ENCODE measurements at regions not wholly inside any gene's neighbourhood (a gene's known extent, or its start where the extent isn't known, plus 50 kb on each side); places are given as distances from the start of the nearest gene placed in this dataset.

DNA sequence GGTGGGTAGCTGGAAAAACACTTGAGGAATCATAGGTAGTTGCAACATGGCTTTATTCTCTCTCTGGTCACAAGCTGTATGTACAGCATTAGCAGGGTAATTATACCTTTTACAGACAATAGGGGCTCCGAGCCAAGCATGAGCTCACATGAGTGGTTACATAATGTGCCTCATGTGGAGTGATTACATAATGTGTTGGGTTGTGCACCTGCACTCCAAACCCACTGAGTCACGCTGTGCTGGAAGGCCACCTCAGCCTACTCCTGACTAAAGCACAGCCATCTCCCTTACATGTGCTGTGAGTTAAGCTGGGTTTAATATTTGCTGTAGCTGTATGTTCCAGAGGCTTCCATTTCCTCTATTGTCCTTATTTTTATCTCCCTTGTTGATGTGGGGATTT lies 348.7 kb upstream of the SEMA3C start:
- no peak for TF ChIP-seq FOXP2 (optimal IDR thresholded peaks at IDR 0.05; ENCODE audit: borderline replicate concordance, extremely low read depth, extremely low read length, insufficient read depth)
- TF ChIP-seq SIN3A (IDR thresholded peaks at IDR 0.05; ENCODE audit: borderline replicate concordance, insufficient read depth, low read length) = no peak
- TF ChIP-seq, protein P1, sequence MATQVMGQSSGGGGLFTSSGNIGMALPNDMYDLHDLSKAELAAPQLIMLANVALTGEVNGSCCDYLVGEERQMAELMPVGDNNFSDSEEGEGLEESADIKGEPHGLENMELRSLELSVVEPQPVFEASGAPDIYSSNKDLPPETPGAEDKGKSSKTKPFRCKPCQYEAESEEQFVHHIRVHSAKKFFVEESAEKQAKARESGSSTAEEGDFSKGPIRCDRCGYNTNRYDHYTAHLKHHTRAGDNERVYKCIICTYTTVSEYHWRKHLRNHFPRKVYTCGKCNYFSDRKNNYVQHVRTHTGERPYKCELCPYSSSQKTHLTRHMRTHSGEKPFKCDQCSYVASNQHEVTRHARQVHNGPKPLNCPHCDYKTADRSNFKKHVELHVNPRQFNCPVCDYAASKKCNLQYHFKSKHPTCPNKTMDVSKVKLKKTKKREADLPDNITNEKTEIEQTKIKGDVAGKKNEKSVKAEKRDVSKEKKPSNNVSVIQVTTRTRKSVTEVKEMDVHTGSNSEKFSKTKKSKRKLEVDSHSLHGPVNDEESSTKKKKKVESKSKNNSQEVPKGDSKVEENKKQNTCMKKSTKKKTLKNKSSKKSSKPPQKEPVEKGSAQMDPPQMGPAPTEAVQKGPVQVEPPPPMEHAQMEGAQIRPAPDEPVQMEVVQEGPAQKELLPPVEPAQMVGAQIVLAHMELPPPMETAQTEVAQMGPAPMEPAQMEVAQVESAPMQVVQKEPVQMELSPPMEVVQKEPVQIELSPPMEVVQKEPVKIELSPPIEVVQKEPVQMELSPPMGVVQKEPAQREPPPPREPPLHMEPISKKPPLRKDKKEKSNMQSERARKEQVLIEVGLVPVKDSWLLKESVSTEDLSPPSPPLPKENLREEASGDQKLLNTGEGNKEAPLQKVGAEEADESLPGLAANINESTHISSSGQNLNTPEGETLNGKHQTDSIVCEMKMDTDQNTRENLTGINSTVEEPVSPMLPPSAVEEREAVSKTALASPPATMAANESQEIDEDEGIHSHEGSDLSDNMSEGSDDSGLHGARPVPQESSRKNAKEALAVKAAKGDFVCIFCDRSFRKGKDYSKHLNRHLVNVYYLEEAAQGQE (IDR thresholded peaks at IDR 0.05; ENCODE audit: insufficient read depth in 1 of 2, low read depth in 2 of 2, low read length in 2 of 2) = no peak
- no peak for TF ChIP-seq POLR2AphosphoS5 (IDR thresholded peaks at IDR 0.05; ENCODE audit: low read depth, low read length)
- TF ChIP-seq TAF1 (IDR thresholded peaks at IDR 0.05; ENCODE audit: borderline replicate concordance, insufficient read depth, low read length) = no peak

DNA sequence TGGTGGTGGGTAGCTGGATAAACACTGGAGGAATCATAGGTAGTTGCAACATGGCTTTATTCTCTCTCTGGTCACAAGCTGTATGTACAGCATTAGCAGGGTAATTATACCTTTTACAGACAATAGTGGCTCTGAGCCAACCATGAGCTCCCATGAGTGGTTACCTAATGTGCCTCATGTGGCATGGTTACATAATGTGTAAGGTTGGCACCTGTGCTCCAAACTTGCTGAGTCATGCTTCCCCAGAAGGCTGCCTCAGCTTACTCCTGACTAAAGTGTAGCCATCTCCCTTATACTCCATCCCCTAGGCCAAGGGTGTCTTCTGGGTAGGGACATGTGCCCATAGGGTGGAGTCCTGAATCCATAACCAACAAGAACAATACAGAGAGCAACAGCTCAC lies 345.3 kb upstream of the SEMA3C start:
- no peak for TF ChIP-seq POLR2AphosphoS5 (IDR thresholded peaks at IDR 0.05; ENCODE audit: low read depth, low read length)
- TF ChIP-seq TAF1 (IDR thresholded peaks at IDR 0.05; ENCODE audit: borderline replicate concordance, insufficient read depth, low read length) = no peak
- TF ChIP-seq, protein P1 (IDR thresholded peaks at IDR 0.05; ENCODE audit: insufficient read depth in 1 of 2, low read depth in 2 of 2, low read length in 2 of 2) = no peak
- TF ChIP-seq FOXP2 (optimal IDR thresholded peaks at IDR 0.05; ENCODE audit: borderline replicate concordance, extremely low read depth, extremely low read length, insufficient read depth) = no peak
- no peak for TF ChIP-seq SIN3A (IDR thresholded peaks at IDR 0.05; ENCODE audit: borderline replicate concordance, insufficient read depth, low read length)

DNA sequence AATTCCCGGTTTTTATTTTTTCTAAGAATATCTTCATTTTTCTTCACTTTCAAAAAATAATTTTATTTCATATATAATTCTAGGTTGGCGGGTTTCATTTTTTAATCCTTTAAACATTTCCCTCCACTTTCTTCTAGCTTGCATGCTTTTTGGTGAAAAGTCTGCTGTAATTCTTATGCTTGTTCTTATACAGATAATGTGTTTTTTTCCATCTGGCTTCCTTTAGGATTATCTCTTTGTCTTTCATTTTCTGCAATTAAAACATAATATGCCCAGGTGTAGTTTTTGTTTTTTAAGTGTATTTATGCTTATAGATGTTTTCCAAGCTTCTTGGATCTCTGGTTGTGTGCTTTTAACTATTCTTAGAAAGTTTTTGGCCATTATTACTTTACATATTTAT lies 341.3 kb upstream of the SEMA3C start:
- no peak for TF ChIP-seq POLR2AphosphoS5 (IDR thresholded peaks at IDR 0.05; ENCODE audit: low read depth, low read length)
- TF ChIP-seq FOXP2 (optimal IDR thresholded peaks at IDR 0.05; ENCODE audit: borderline replicate concordance, extremely low read depth, extremely low read length, insufficient read depth) = no peak
- TF ChIP-seq, protein P1 (IDR thresholded peaks at IDR 0.05; ENCODE audit: insufficient read depth in 1 of 2, low read depth in 2 of 2, low read length in 2 of 2) = no peak
- TF ChIP-seq TAF1 (IDR thresholded peaks at IDR 0.05; ENCODE audit: borderline replicate concordance, insufficient read depth, low read length) = no peak
- no peak for TF ChIP-seq SIN3A (IDR thresholded peaks at IDR 0.05; ENCODE audit: borderline replicate concordance, insufficient read depth, low read length)

DNA sequence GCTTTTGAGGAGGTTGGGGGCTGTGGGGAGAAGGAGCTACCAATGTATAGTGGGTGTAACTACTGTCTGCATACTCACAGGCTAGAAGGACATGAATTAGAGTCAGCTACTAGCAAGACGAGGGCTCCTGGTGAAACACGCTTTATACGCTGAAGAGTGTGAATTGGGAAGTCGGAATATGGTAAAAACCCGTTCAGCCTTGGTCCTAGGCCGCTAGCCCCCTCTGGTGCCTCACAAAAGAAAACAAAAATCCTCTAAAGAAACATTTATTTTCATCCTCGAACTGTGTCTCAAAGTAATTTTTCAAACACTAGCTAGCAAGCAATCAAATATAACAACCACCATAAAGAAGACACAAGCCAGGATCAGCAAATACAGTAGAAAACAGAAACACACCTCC lies 338.1 kb upstream of the SEMA3C start:
- TF ChIP-seq, protein P1 (IDR thresholded peaks at IDR 0.05; ENCODE audit: insufficient read depth in 1 of 2, low read depth in 2 of 2, low read length in 2 of 2) = no peak
- TF ChIP-seq FOXP2 (optimal IDR thresholded peaks at IDR 0.05; ENCODE audit: borderline replicate concordance, extremely low read depth, extremely low read length, insufficient read depth) (no peak), TAF1 (IDR thresholded peaks at IDR 0.05; ENCODE audit: borderline replicate concordance, insufficient read depth, low read length) (no peak), POLR2AphosphoS5 (IDR thresholded peaks at IDR 0.05; ENCODE audit: low read depth, low read length) (no peak), SIN3A (IDR thresholded peaks at IDR 0.05; ENCODE audit: borderline replicate concordance, insufficient read depth, low read length) (no peak)

DNA sequence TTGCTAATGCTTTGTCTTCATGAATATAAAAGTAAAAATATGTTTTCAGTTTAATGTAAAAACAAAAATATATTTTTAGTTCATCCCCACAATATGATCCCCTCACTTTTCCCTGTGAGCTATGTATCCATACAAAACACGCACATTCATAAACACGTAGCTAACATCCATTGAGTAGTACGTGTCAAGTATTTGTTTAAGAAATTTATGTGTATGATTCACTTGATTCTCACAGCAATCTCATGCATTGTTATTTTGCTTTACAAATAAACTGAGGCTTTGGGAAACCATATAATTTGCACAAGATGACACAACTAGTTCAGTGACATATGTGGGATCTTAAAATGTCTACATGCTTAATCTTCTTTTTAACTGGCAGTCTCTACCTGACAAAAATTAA lies 329.6 kb upstream of the SEMA3C start:
- TF ChIP-seq FOXP2 (optimal IDR thresholded peaks at IDR 0.05; ENCODE audit: borderline replicate concordance, extremely low read depth, extremely low read length, insufficient read depth) (no peak), TAF1 (IDR thresholded peaks at IDR 0.05; ENCODE audit: borderline replicate concordance, insufficient read depth, low read length) (no peak), POLR2AphosphoS5 (IDR thresholded peaks at IDR 0.05; ENCODE audit: low read depth, low read length) (no peak), SIN3A (IDR thresholded peaks at IDR 0.05; ENCODE audit: borderline replicate concordance, insufficient read depth, low read length) (no peak)
- TF ChIP-seq, protein P1 (IDR thresholded peaks at IDR 0.05; ENCODE audit: insufficient read depth in 1 of 2, low read depth in 2 of 2, low read length in 2 of 2) = no peak

Measured in PFSK-1 (cell line).